ENCODE measurements at regions not wholly inside any gene's neighbourhood (a gene's known extent, or its start where the extent isn't known, plus 50 kb on each side); places are given as distances from the start of the nearest gene placed in this dataset.
"Not testable (repeated sequence)": the region's sequence is repeated elsewhere in the genome, so short reads cannot be mapped to it uniquely, and the experiment has no call there.

DNA sequence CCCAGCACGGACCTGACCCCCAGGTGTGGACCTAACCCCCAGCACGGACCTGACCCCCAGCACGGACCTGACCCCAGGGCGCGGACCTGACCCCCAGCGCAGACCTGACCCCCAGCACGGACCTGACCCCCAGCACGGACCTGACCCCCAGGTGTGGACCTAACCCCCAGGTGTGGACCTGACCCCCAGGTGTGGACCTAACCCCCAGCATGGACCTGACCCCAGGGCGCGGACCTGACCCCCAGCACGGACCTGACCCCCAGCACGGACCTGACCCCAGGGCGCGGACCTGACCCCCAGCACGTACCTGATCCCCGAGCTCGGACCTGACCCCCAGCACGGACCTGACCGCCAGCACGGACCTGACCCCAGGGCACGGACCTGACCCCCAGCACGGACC lies 99.4 kb downstream of the C16orf95 start:
- not testable (repeated sequence) for TF ChIP-seq EZH2 (IDR thresholded peaks at IDR 0.05; ENCODE audit: insufficient read depth, low read length)
- TF ChIP-seq, protein P1, sequence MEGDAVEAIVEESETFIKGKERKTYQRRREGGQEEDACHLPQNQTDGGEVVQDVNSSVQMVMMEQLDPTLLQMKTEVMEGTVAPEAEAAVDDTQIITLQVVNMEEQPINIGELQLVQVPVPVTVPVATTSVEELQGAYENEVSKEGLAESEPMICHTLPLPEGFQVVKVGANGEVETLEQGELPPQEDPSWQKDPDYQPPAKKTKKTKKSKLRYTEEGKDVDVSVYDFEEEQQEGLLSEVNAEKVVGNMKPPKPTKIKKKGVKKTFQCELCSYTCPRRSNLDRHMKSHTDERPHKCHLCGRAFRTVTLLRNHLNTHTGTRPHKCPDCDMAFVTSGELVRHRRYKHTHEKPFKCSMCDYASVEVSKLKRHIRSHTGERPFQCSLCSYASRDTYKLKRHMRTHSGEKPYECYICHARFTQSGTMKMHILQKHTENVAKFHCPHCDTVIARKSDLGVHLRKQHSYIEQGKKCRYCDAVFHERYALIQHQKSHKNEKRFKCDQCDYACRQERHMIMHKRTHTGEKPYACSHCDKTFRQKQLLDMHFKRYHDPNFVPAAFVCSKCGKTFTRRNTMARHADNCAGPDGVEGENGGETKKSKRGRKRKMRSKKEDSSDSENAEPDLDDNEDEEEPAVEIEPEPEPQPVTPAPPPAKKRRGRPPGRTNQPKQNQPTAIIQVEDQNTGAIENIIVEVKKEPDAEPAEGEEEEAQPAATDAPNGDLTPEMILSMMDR (IDR thresholded peaks at IDR 0.05; ENCODE audit: insufficient read depth, low read depth, low read length), result not testable (repeated sequence)

Measured in astrocyte (in vitro differentiated cells and primary cell).